OCI-LY3 (cell line): ENCODE measurements at regions not wholly inside any gene's neighbourhood (a gene's known extent, or its start where the extent isn't known, plus 50 kb on each side); places are given as distances from the start of the nearest gene placed in this dataset.

ENCODE experiments used
- H2AFZ ChIP-seq: fragments of 200-600, 300-600 bp; shearing (Covaris generic); 2 replicates; pipeline ENCODE4 v1.6.0; 2014; ENCODE audit warnings: antibody characterized with exemption, low read depth, low read length
- H3K27ac ChIP-seq: fragments of 200-600, 300-600 bp; sonication (generic); 2 replicates; pipeline ENCODE4 v1.5.1; 2014; ENCODE audit warnings: mild to moderate bottlenecking, low read length, moderate library complexity, mixed read lengths
- H3K27me3 ChIP-seq: fragments of 200-600, 300-600 bp; sonication (generic); 2 replicates; pipeline ENCODE4 v1.6.1; 2014; ENCODE audit warnings: low read depth, low read length, mixed read lengths
- H3K36me3 ChIP-seq: fragments of 200-600, 300-600 bp; sonication (generic); replicated peaks from 2 replicates; pipeline ENCODE3; 2014; ENCODE audit warnings: low read depth, low read length, mixed read lengths
- H3K4me1 ChIP-seq: fragments of 300-600, 200-600 bp; sonication (generic); 2 replicates; pipeline ENCODE4 v1.6.1; 2014; ENCODE audit warnings: low read length, mixed read lengths
- H3K4me2 ChIP-seq: fragments of 200-600, 300-600 bp; sonication (generic); 2 replicates; pipeline ENCODE4 v1.6.1; 2014; ENCODE audit warnings: low read length, mixed read lengths
- H3K4me3 ChIP-seq: fragments of 300-600, 200-600 bp; sonication (generic); 2 replicates; pipeline ENCODE4 v1.5.1; 2014; ENCODE audit warnings: antibody characterized with exemption, mild to moderate bottlenecking, low read length, moderate library complexity
- H3K79me2 ChIP-seq: fragments of 300-600, 200-600 bp; shearing (Covaris generic); 2 replicates; pipeline ENCODE4 v1.6.1; 2014; ENCODE audit warnings: mild to moderate bottlenecking, low read length, mixed read lengths
- H3K9ac ChIP-seq: fragments of 300-600, 200-600 bp; shearing (Covaris generic); 2 replicates; pipeline ENCODE4 v1.6.0; 2014; ENCODE audit warnings: mild to moderate bottlenecking, low read length, moderate library complexity
- H3K9me3 ChIP-seq: fragments of 200-600, 300-600 bp; shearing (Covaris generic); 2 replicates; pipeline ENCODE4 v1.6.1; 2014; ENCODE audit warnings: low read length, mixed read lengths; ENCODE audit not compliant: insufficient read depth
- H4K20me1 ChIP-seq: fragments of 200-600, 300-600 bp; sonication (generic); 2 replicates; pipeline ENCODE4 v1.6.1; 2016; ENCODE audit warnings: low read length, mixed read lengths; ENCODE audit not compliant: insufficient read depth
- EZH2phosphoT487 ChIP-seq: fragments of 200-600 bp; shearing (Covaris generic); IDR thresholded peaks from 2 replicates; pipeline ENCODE4 v1.6.1; 2018; ENCODE audit warnings: antibody characterized with exemption, mixed run types, low read depth
- TF ChIP-seq, protein P1 (sequence below): fragments of 200-600, 300-600 bp; sonication (generic); IDR thresholded peaks from 2 replicates; pipeline ENCODE4 v1.5.1; 2014; ENCODE audit warnings: antibody characterized with exemption, low read length, low read depth

DNA sequence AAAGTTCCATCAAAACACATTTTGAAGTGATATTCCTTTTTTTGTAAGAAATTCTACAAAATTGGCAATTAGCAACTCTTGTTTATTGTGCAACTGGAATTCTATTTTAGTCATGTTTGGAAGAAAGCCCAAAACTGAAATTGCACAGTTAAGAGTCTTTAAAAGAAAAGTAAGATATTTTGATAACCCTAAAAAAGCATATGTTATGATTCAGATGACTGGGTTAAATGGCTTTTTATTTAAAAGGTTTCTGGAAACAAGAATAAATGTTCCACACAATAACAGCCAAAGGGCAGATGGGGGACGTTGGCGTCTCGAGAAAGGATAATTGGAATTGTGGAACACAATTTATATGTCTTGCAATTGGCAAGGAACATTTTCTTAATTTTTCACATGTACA lies 275.2 kb downstream of the CDH9 start:
- Histone ChIP-seq H3K4me2 (no peak overlapping the region), H3K27me3 (no peaks in the 10 kb centered on the region), H3K27ac (no peak overlapping the region), H2AFZ (no peak overlapping the region), H3K36me3 (no peaks in the 10 kb centered on the region), H3K9ac (no peak overlapping the region), H3K4me3 (no peak overlapping the region), H3K4me1 (peaks cover 2% of the 10 kb centered on the region), H3K9me3 (no peaks in the 10 kb centered on the region), H3K79me2 (no peaks in the 10 kb centered on the region), H4K20me1 (no peaks in the 10 kb centered on the region)
- TF ChIP-seq EZH2phosphoT487: no peak
- TF ChIP-seq, protein P1, sequence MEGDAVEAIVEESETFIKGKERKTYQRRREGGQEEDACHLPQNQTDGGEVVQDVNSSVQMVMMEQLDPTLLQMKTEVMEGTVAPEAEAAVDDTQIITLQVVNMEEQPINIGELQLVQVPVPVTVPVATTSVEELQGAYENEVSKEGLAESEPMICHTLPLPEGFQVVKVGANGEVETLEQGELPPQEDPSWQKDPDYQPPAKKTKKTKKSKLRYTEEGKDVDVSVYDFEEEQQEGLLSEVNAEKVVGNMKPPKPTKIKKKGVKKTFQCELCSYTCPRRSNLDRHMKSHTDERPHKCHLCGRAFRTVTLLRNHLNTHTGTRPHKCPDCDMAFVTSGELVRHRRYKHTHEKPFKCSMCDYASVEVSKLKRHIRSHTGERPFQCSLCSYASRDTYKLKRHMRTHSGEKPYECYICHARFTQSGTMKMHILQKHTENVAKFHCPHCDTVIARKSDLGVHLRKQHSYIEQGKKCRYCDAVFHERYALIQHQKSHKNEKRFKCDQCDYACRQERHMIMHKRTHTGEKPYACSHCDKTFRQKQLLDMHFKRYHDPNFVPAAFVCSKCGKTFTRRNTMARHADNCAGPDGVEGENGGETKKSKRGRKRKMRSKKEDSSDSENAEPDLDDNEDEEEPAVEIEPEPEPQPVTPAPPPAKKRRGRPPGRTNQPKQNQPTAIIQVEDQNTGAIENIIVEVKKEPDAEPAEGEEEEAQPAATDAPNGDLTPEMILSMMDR: no peak

DNA sequence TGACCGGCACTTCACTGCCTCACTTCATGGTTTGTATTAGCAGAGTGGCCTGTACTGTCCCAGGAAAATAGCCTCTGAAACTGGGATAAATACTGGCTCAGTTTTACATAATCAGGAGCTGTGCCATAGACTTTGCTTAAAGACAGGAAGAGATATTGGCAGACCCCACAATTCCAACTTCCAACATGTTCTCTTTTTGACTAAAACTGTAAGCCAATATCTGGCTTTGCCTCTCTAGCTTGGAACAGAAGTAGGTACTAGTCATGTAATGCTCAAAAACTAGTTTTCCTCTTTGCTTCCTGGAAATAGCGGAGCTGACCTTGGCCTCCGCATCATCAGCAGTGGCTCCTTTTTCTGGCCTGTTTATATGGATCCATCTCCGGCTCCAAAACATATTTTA lies 276.9 kb downstream of the CDH9 start:
- H3K79me2 ChIP-seq: no peaks in the 10 kb centered on the region
- no peak overlapping the region for H3K9ac ChIP-seq
- H3K9me3 ChIP-seq: no peaks in the 10 kb centered on the region
- TF ChIP-seq EZH2phosphoT487: no peak
- TF ChIP-seq, protein P1: no peak
- no peak overlapping the region for H3K27ac ChIP-seq
- no peaks in the 10 kb centered on the region for H4K20me1 ChIP-seq
- H3K4me2 ChIP-seq: no peak overlapping the region
- no peaks in the 10 kb centered on the region for H3K27me3 ChIP-seq
- H2AFZ ChIP-seq: no peak overlapping the region
- no peak overlapping the region for H3K4me3 ChIP-seq
- peaks cover 10% of the 10 kb centered on the region for H3K4me1 ChIP-seq
- H3K36me3 ChIP-seq: no peaks in the 10 kb centered on the region

DNA sequence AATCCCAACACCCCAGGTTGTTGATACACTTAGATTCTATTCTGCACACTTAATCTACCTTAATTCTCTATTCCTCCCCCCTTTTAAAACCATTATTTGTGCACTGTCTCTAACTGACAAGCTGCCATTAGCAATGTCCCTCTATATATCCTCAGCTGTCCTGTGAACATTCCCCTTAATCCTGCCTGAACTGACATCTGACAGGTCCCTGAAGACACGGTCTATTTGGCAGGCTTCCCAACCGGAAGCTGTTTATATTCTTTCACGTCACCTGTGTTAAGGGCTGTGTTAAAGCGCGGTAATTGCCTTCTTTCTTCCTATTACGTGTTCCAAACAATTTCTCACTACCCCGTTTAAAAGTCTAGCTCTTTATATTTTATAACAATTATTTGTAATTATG lies 277.3 kb downstream of the CDH9 start:
- H3K79me2 ChIP-seq: no peaks in the 10 kb centered on the region
- no peaks in the 10 kb centered on the region for H3K9me3 ChIP-seq
- no peak for TF ChIP-seq EZH2phosphoT487
- TF ChIP-seq, protein P1: no peak
- H3K4me3 ChIP-seq: no peak overlapping the region
- H3K4me2 ChIP-seq: no peak overlapping the region
- H3K4me1 ChIP-seq: peaks cover 10% of the 10 kb centered on the region
- H4K20me1 ChIP-seq: no peaks in the 10 kb centered on the region
- no peaks in the 10 kb centered on the region for H3K36me3 ChIP-seq
- H3K9ac ChIP-seq: no peak overlapping the region
- no peaks in the 10 kb centered on the region for H3K27me3 ChIP-seq
- no peak overlapping the region for H3K27ac ChIP-seq
- H2AFZ ChIP-seq: no peak overlapping the region

DNA sequence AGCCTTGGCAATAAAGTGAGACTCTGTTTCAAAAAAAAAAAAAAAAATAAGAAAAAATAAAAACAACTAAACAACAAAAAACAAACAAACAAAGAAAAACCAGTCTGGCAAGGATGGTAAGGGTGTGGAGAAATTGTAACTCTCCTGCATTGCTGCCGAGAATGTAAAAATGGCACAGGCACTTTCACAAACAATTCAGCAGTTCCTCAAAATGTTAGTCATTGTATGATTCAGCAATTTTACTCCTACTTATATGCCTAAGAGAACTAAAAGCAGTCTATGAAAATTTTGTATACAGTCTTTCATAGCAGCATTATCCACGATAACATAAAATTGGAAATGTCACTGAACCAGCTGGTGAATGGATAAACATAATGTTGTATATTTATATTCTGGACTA lies 280.4 kb downstream of the CDH9 start:
- Histone ChIP-seq H3K36me3 (no peaks in the 10 kb centered on the region), H2AFZ (no peak overlapping the region), H3K4me1 (peaks cover 10% of the 10 kb centered on the region), H3K27ac (no peak overlapping the region), H3K79me2 (no peaks in the 10 kb centered on the region), H3K4me3 (no peak overlapping the region), H3K9me3 (no peaks in the 10 kb centered on the region), H4K20me1 (no peaks in the 10 kb centered on the region), H3K27me3 (no peaks in the 10 kb centered on the region), H3K4me2 (no peak overlapping the region), H3K9ac (no peak overlapping the region)
- TF ChIP-seq, protein P1: no peak
- TF ChIP-seq EZH2phosphoT487: no peak
